GM12878 (cell line): ENCODE measurements at regions not wholly inside any gene's neighbourhood (a gene's known extent, or its start where the extent isn't known, plus 50 kb on each side); places are given as distances from the start of the nearest gene placed in this dataset.

ENCODE experiments used
- ATAC-seq: fragments of 200-7000 bp; cut with Tn5 transposase; 3 replicates; pipeline ENCODE4 v1.9.1; 2020; ENCODE audit warnings: mild to moderate bottlenecking, moderate library complexity
- BruUV-seq: library from RNA; stranded (reverse); fragments of 400-500 nt; replicated peaks from 2 replicates; lab custom pipeline; 2021; lab: Mats Ljungman, UMichigan
- CTCF ChIA-PET: fragments of 300-600 bp; sonication (Branson Sonifier 250); formaldehyde crosslinking; extraction: SDS; loops from one replicate; lab custom pipeline; 2021; ENCODE audit warnings: inconsistent platforms; lab: Yijun Ruan, JAX
- POLR2A ChIA-PET: fragments of 350-600 bp; formaldehyde crosslinking; extraction: SDS; loops from one replicate; lab custom pipeline; 2021; ENCODE audit warnings: inconsistent platforms; lab: Charles Lee
- RAD21 ChIA-PET: fragments of 300-600 bp; sonication (Branson Sonifier 250); formaldehyde crosslinking; loops from one replicate; lab custom pipeline; 2023; ENCODE audit warnings: antibody characterized with exemption; ENCODE audit not compliant: unreplicated experiment; lab: Charles Lee
- SMC1A ChIA-PET: fragments of 300-600 bp; sonication (Branson Sonifier 250); formaldehyde crosslinking; loops from one replicate; lab custom pipeline; 2023; ENCODE audit not compliant: unreplicated experiment, uncharacterized antibody; lab: Charles Lee
- DNase-seq: peaks from one replicate; pipeline ENCODE4 v3.0.0-alpha.2; 2011; ENCODE audit warnings: low read depth, low spot score
- FAIRE-seq: peaks from 3 replicates; lab custom pipeline; 2011; peaks lifted over from hg19 to GRCh38; lab: Jason Lieb, UNC
- H2AFZ ChIP-seq: 2 replicates; pipeline ENCODE4 v1.6.0; 2011; ENCODE audit warnings: low read depth, low read length, control low read depth; ENCODE audit not compliant: control insufficient read depth
- H3K27ac ChIP-seq: 2 replicates; pipeline ENCODE4 v1.5.1; 2011; ENCODE audit warnings: control low read depth; ENCODE audit not compliant: control insufficient read depth, insufficient read depth
- H3K27me3 ChIP-seq, 2 experiments: replicated peaks in 1 of 2; 2 replicates each; pipeline versions ENCODE4 v1.6.0 to v1.6.1; 2011; ENCODE audit warnings: low read length in 1 of 2; ENCODE audit not compliant: control insufficient read depth in 2 of 2, insufficient read depth in 2 of 2
- H3K36me3 ChIP-seq, 2 experiments: 2 replicates each; pipeline ENCODE4 v1.5.1; 2011; ENCODE audit warnings: low read length in 1 of 2; ENCODE audit not compliant: control insufficient read depth in 2 of 2, insufficient read depth in 2 of 2
- H3K4me1 ChIP-seq: 2 replicates; pipeline ENCODE4 v1.6.1; 2011; ENCODE audit warnings: mild to moderate bottlenecking, low read length, moderate library complexity, mixed read lengths; ENCODE audit not compliant: control insufficient read depth, insufficient read depth
- H3K4me2 ChIP-seq: 2 replicates; pipeline ENCODE4 v1.6.0; 2011; ENCODE audit warnings: control low read depth; ENCODE audit not compliant: control insufficient read depth, insufficient read depth
- H3K4me3 ChIP-seq: fragments of 200-600 bp; sonication (generic); 2 replicates; pipeline ENCODE4 v1.5.1; 2016
- H3K79me2 ChIP-seq: 2 replicates; pipeline ENCODE4 v1.6.0; 2011; ENCODE audit warnings: low read length; ENCODE audit not compliant: control insufficient read depth, insufficient read depth
- H3K9ac ChIP-seq: 2 replicates; pipeline ENCODE4 v1.8.0; 2011; ENCODE audit warnings: low read length, control low read depth, mixed read lengths; ENCODE audit not compliant: control insufficient read depth, insufficient read depth
- H3K9me3 ChIP-seq: replicated peaks from 3 replicates; pipeline ENCODE4 v1.5.1; 2011; ENCODE audit warnings: mild to moderate bottlenecking, low read length; ENCODE audit not compliant: control insufficient read depth, insufficient read depth
- H4K20me1 ChIP-seq: 2 replicates; pipeline ENCODE4 v1.6.0; 2011; ENCODE audit not compliant: control insufficient read depth, insufficient read depth
- BRCA1 ChIP-seq: IDR thresholded peaks from 2 replicates; pipeline ENCODE4 v1.6.1; 2011; ENCODE audit warnings: low read depth, low read length, improper control_type of control experiment
- RUNX3 ChIP-seq: IDR thresholded peaks from 2 replicates; pipeline ENCODE4 v1.6.1; 2012; ENCODE audit warnings: low read length, inconsistent platforms
- WRNIP1 ChIP-seq: IDR thresholded peaks from 2 replicates; pipeline ENCODE4 v1.6.1; 2011; ENCODE audit warnings: low read depth, low read length, improper control_type of control experiment, borderline replicate concordance
- ZSCAN29 ChIP-seq: fragments of 450-650 bp; IDR thresholded peaks from 2 replicates; pipeline ENCODE4 v1.6.1; 2017; ENCODE audit warnings: mild to moderate bottlenecking, moderate library complexity
- WGBS: methylation state at CpG from one replicate; pipeline ENCODE4 v1.1.6; 2016; ENCODE audit warnings: low lambda C conversion rate; ENCODE audit not compliant: insufficient replicate concordance, insufficient coverage; ENCODE audit errors: missing lambda C conversion rate; 5-methylcytosine and 5-hydroxymethylcytosine counted together
- in situ Hi-C: fragments of 300-500 bp; cut with MboI; formaldehyde crosslinking; loops from 9 replicates; pipeline ENCODE4 v1.14.3; 2018; ENCODE audit warnings: mixed read lengths
- intact Hi-C: fragments of 100-400 bp; cut with micrococcal nuclease; formaldehyde crosslinking; loops from one replicate; pipeline ENCODE4 v1.14.2; 2022; ENCODE audit not compliant: unreplicated experiment
- TF ChIP-seq, protein P1 (sequence below): fragments of 450-650 bp; conservative IDR thresholded peaks from 2 replicates; pipeline ENCODE4 v1.6.1; 2017; ENCODE audit warnings: mild to moderate bottlenecking, moderate library complexity
- TF ChIP-seq, protein P2 (sequence below): IDR thresholded peaks from 2 replicates; pipeline ENCODE4 v1.6.1; 2012; ENCODE audit warnings: low read depth, low read length, improper control_type of control experiment
- TF ChIP-seq, protein P3 (sequence below): IDR thresholded peaks from 2 replicates; pipeline ENCODE4 v1.6.1; 2011; ENCODE audit warnings: low read depth, low read length, improper control_type of control experiment, borderline replicate concordance

DNA sequence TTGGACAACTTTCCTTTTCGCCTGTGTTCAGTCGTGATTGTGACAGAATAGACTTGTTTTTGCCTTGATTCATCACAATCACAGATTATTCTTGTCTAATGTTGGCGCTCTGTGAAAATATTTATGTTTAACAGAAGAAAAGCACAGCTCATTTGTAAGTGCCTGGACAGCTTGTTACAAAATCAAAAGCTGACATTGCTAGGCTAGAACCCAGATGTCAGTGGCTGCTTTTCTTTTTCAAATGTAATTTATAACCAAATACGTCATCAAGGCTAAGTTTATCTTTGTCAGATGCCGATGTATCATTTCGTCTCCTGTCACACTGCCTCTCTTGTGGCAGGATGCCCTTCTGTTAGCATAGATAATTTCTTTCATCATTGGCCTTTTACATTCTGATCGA, 1227.3 kb downstream of the PLA2G4A start:
- Histone ChIP-seq H3K4me2 (no peak overlapping the region), H3K27me3 (no peaks in the 10 kb centered on the region), H2AFZ (no peak overlapping the region), H3K79me2 (no peaks in the 10 kb centered on the region), H3K4me3 (no peak overlapping the region), H3K27ac (no peak overlapping the region), H4K20me1 (no peaks in the 10 kb centered on the region), H3K9me3 (no peaks in the 10 kb centered on the region), H3K4me1 (no peaks in the 10 kb centered on the region), H3K9ac (no peak overlapping the region), H3K36me3 (no peaks in the 10 kb centered on the region)
- DNase-seq (no peak), FAIRE-seq (no peak), ATAC-seq (no peak)
- CTCF ChIA-PET = no interaction called here
- no TSS peak for BruUV-seq
- RAD21 ChIA-PET = no interaction called here
- POLR2A ChIA-PET = no interaction called here
- no peak for TF ChIP-seq ZSCAN29
- TF ChIP-seq RUNX3 = no peak
- TF ChIP-seq, protein P1, sequence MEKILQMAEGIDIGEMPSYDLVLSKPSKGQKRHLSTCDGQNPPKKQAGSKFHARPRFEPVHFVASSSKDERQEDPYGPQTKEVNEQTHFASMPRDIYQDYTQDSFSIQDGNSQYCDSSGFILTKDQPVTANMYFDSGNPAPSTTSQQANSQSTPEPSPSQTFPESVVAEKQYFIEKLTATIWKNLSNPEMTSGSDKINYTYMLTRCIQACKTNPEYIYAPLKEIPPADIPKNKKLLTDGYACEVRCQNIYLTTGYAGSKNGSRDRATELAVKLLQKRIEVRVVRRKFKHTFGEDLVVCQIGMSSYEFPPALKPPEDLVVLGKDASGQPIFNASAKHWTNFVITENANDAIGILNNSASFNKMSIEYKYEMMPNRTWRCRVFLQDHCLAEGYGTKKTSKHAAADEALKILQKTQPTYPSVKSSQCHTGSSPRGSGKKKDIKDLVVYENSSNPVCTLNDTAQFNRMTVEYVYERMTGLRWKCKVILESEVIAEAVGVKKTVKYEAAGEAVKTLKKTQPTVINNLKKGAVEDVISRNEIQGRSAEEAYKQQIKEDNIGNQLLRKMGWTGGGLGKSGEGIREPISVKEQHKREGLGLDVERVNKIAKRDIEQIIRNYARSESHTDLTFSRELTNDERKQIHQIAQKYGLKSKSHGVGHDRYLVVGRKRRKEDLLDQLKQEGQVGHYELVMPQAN = no peak
- TF ChIP-seq WRNIP1 = no peak
- TF ChIP-seq, protein P2, sequence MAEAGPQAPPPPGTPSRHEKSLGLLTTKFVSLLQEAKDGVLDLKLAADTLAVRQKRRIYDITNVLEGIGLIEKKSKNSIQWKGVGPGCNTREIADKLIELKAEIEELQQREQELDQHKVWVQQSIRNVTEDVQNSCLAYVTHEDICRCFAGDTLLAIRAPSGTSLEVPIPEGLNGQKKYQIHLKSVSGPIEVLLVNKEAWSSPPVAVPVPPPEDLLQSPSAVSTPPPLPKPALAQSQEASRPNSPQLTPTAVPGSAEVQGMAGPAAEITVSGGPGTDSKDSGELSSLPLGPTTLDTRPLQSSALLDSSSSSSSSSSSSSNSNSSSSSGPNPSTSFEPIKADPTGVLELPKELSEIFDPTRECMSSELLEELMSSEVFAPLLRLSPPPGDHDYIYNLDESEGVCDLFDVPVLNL = no peak
- TF ChIP-seq, protein P3, sequence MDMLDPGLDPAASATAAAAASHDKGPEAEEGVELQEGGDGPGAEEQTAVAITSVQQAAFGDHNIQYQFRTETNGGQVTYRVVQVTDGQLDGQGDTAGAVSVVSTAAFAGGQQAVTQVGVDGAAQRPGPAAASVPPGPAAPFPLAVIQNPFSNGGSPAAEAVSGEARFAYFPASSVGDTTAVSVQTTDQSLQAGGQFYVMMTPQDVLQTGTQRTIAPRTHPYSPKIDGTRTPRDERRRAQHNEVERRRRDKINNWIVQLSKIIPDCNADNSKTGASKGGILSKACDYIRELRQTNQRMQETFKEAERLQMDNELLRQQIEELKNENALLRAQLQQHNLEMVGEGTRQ = no peak
- TF ChIP-seq BRCA1 = no peak
- WGBS = 10% methylated on average over 7 of the region's 7 CpGs
- SMC1A ChIA-PET = no interaction called here
- in situ Hi-C loops = no loop called here
- intact Hi-C loops = no loop called here
